ENCODE measurements at regions not wholly inside any gene's neighbourhood (a gene's known extent, or its start where the extent isn't known, plus 50 kb on each side); places are given as distances from the start of the nearest gene placed in this dataset.
"Not testable (repeated sequence)": the region's sequence is repeated elsewhere in the genome, so short reads cannot be mapped to it uniquely, and the experiment has no call there.

DNA sequence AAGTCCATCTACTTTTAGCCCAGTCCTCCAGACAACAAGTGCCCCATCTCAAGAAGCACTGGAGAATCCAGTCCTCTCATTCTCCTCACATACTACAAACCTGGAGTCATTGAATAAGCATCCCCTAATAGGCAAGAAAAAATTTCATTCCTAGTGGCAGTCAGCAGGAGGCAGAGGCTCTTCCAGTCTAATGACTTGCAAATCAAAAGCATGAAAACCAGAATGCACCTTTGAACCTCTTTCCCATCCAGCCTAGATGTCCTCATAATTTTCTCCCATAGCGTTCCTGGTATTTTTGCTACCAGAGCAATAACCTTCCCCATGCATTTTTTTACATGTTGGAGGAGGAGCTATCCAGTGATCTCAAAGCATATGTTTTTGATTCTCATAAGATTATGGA, 252.6 kb downstream of the TTC32 start:
- DNase-seq (ENCODE audit: low spot score): no peak

DNA sequence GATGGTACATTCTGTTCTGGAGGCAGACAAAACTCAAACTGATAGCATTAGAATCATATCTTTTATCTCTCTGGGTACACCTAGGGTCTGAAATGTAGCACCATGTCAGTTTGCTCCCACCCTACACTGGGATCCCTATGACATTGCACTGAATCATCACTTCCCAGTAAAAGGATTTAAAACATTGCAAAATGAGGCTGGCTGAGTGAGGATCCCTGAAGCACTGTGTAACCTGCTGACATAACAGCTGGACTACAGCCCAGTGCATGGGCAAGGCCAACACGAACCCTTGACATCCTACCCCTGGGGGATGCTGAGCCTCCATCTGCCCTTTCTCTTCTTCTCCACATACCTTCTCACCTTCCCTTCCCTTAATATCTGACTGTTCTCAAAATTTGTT, 253.2 kb downstream of the TTC32 start:
- no peak for DNase-seq (ENCODE audit: low spot score)

DNA sequence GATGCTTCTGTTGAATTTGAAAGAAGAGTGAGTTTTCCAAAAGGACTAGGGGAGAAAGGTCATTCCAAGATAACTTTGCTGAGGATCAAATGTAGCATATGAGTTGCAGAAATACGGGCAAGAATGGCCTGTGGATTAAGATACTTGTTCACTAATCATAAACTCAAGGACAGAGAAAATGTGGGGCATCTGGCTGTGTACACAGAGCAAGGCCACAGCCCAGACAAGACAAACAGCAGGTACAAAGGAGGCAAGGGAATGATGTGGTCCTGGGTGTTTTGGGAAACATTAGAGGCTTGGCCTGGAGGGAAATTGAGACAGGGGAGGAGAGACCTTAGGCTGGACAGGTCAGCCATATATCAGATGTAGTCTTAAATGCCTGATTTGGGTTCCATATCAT, 254.8 kb downstream of the TTC32 start:
- DNase-seq (ENCODE audit: low spot score): no peak

DNA sequence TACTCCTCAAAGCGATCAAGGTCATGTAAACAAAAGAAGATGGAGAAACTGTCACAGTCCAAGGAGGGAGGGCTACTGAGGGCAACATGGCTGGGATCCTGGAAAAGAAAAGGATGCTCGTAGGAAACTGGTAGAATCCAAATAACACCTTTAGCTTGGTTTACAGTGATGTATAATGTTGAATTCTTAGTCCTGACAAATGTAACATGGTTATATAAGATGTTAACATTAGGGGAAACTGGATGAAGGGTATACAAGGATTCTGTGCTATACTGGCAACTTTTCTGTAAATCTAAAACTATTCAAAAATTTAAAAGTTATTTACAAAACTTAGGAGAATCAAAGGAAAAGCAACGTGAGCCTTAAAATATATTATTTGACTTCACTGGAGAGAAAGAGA, 257.0 kb downstream of the TTC32 start:
- DNase-seq (ENCODE audit: low spot score): no peak

DNA sequence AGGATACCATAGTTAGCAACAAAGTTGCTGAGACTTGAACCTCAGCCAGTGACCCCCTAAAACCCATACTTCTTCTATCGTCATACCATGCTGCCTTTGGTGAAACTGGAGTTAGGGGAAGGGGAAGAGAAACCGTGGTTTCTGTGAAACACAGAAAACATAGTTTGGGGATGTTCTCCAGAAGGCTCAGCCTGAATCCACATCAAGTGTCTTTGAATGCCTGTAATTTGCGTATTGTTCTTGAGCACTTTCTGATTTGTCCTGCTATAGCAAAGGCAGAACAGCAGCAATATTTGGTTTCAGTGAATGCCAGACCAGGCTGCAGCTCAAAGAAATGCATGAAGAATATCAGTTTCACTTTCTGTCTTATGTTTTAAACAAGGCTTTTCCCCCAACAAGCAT, 258.7 kb downstream of the TTC32 start:
- DNase-seq (ENCODE audit: low spot score): no peak

DNA sequence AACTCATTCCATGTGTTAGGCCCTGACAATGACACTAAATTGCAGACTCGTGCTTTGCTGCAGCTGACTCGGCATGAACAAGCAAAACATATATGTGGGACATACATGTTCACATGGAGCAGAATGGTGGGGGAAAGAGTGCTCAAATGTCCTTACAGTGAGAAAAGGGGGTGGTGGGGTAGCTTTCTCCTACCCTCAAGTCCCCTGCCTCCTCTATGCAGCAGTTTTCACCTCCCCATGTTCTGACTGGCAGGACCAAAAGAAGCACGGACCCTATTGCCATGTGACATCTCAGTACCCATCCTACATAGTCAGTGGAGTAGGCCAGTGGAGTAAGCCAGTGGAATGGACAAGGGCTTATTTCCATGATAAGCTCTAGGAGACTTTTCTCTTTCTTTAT, 259.3 kb downstream of the TTC32 start:
- DNase-seq (ENCODE audit: low spot score): no peak

DNA sequence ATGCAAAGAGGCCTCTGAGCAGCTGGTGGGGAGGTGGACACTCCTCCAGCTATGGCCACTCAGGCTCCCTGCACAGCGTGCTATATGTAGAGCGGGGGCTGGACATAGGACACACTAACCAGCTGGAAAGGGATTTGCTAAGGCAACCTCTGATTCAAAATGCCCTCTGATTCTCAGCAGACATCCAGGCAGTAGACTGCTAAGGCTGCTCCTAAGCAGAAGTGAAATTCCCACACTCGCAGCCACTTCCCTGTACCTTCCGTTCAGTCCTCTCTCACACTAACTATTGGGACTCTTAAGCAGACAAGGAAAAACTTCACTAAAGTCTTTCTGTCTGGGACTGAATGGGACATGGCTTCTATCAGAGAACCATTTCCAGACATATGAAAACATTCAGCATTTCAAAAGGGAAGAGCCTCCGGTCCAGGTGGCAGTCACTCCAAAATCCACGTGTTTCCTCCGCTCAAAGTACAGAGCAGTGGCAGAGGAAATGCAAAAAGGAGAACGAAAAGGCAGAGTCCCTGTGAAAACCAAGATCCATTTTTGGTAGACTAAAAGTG, 265.8 kb downstream of the TTC32 start:
- no peak for DNase-seq (ENCODE audit: low spot score)

DNA sequence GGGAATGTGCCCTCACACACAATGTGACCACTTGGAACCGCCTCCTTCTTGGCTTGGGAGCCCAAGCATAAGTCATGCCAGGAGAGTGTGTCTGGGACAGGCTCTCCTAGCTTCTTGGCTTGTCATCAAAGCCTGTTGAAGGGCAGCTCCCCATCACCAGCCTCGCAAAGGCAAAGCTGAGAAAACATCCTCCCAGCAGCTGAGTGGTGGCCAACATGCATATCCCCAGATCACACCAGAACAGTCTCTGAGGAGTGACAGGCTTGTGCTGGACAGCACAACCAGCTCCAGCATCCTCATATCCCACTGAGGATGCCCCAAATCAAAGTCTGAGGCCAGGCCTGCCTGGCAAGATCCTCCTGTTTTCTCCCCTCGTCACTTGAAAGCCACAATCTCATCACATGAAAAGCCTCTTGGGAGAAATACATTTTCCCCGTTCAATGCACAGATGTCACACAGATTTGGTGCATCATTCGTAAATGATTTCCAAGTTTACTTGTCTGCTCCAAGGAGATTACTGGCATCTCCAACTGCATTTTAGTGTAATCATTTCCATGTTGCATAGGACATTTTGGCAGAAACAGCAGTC, 269.3 kb downstream of the TTC32 start:
- DNase-seq (ENCODE audit: low spot score): no peak

DNA sequence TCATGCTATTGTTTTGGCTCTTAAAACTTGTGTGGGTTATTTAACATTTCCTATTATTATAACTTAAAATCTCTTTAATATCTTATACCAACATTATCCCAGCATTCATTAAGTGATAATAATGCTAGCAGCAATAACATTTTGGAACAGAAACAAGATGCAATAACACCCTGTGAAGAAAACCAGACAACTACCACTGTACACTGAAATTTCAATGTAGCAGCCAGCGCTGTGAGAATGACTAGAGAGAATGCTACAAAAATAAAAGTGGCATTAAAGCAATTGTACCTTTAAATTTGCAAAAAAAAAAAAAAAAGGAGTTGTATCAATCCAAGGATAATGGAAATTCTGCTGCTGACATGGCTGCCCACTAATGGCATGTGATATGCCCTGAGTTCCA, 269.9 kb downstream of the TTC32 start:
- no peak for DNase-seq (ENCODE audit: low spot score)

DNA sequence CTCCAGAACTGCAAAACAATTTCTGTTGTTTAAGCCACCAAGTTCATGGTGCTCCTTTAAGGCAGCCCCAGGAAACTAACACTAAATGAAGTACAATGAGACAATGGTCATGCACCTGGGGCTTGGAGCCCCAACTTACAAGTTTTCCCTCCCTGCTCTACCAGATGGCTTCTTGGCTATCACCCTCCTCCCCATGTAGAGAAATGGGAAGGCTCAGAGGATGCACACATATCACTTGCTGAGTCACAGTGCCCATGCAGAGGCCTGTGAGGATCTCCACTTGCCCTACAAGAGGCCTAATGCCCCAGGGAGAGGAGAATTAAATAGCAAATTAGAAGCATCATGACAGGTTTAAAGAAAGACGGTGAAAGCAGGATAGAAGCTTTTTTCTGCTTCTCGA, 270.9 kb downstream of the TTC32 start:
- DNase-seq (ENCODE audit: low spot score): no peak

DNA sequence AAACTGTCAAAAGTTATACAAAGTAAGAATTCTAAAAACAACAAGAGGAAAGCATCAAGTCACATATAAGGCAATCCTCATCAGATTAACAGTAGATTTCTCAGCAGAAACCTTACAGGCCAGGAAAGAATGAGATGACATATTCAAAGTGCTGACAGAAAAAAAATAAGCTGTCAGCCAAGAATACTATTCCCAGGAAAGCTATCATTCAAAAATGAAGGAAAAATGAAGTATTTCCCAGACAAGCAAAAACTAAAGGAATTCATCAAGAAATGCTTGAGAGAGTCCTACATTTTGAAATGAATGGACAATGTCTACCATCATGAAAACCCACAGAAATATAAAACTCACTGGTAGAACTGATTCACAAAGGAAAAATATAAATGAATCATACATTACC, 268.9 kb upstream of the OSR1 start:
- no peak for DNase-seq (ENCODE audit: low spot score)

DNA sequence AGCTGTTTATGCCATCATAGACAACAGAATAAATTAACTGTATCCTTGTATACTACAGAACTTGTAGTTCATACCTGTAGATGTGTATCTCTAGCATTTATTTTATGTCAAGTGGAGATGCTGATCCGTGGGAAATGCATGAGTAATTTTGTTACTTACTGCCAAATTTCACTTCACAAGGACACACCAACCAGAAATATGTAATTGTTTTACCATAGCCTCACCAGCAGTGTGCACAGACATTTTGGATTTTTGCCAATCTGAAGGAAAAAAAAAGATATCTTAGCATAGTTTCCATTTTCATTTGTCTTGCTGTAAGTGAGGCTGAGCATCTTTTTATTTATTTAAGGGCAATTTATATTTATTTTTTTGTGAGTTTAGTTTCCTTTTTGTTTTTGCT, 265.1 kb upstream of the OSR1 start:
- no peak for DNase-seq (ENCODE audit: low spot score)

DNA sequence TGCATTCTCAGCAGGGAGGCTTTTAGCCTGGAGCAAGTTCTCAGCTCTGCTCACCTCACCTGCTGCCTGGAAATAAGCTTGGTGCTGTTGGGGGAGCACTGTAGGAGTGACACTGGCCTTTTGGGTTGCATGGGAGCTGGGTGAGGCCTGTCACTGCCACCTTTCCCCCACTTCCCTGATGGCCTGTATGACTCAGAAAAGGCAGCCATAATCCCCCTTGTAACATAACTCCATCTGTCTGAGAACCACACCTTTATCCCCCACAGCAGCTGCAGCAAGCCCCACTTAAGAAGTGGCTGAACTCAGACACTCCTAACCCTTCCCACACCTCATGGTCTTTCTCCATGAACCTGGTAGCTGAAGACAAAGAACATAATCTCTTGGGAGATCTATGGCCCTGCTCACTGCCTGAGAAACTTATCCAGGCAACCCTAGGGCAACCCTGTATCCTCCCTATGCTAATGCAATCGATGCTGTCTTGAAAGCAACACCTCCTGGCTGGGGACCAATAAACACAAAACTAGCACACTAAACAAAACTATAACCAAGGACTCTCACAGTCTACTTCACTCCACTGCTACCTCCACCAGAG, 258.9 kb upstream of the OSR1 start:
- no peak for DNase-seq (ENCODE audit: low spot score)

DNA sequence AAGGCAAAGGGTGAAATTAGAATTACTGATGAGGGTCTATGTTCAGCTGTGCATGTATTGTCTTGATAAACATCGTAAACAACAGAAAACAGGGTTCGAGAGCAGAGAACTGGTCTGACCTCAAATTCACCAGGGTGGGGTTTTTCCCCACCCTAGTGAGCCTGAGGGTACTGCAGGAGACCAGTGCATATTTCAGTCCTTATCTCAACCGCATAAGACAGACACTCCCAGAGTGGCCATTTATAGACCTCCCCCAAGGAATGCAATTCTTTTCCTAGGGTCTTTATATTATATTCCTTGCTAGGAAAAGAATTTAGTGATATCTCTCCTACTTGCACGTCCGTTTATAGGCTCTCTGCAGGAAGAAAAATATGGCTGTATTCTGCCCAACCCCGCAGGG, 257.0 kb upstream of the OSR1 start:
- not testable (repeated sequence) for DNase-seq (ENCODE audit: low spot score)

DNA sequence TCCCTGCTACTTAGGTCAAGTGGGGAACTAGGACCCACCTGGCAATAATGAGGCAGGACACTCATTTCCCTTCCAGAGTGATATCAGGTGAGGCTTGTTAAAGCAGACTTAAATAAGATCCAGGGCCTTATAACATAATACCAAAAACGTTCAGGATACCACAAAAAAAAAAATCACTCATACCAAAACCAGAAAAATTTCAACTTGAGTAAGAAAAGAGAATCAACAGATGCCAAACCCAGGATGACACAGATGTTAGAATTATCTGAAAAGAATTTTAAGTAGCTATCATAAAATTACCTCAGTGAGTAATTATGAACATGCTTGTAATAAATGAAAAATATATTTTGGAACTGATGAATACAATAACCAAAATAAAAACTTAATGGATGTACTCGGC, 255.6 kb upstream of the OSR1 start:
- DNase-seq (ENCODE audit: low spot score): no peak

DNA sequence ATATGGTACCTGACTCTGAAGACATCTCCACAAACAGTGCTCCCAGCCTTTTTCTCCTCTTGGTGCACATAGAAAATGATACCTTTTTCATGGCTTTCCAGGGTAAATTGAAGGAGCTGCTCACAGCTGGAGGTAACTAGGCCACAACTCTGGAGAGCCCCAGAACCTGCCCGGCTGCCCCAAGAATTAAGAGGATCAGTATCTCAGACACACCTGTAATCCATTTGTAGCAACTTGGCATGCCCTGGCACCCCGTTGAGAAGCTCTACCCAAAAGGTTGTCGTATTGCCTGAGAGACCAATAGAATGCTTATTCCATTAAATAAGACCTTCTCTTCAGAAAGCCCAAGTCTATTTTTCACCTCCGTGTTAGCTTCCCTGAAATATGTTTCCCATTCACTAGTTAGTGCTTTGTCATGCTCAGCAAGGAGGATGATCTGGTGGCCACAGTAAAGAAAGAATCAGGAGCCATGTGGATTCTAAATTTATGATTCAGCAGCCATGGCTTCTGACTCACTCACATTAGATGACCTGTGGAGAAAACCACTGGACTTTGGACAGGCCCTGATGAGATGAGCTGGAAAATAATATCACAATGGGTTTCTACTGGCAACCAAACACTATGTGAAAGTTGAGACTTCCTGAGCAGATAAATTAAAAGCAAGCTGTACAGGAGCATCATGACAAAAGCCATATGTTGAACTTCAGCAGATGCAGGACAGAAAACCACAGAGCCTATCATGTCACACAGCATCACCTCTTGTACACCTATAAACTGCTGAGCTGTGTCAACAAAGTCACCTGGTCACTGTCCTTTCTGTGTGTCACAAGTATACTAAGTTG, 253.3 kb upstream of the OSR1 start:
- no peak for DNase-seq (ENCODE audit: low spot score)

DNA sequence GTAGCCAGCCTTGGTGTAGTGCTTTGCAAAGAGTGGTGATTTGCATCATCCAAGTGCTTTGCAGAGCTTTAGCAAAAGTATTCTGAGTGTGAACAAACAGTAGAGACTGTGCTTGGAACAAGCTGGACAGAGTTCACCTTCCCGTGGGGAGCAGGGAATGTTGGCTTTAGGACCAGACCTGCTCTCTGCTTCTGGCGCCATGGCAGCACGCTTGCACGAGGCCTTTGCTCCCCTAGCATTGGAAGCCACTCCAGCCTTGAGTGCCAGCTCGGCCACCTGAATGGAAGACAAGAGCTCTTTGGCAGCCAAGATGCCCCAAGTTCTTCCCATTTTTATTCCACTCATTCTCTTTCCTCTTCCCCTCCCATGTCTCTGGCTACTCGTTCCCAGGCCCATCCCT, 250.8 kb upstream of the OSR1 start:
- no peak for DNase-seq (ENCODE audit: low spot score)

DNA sequence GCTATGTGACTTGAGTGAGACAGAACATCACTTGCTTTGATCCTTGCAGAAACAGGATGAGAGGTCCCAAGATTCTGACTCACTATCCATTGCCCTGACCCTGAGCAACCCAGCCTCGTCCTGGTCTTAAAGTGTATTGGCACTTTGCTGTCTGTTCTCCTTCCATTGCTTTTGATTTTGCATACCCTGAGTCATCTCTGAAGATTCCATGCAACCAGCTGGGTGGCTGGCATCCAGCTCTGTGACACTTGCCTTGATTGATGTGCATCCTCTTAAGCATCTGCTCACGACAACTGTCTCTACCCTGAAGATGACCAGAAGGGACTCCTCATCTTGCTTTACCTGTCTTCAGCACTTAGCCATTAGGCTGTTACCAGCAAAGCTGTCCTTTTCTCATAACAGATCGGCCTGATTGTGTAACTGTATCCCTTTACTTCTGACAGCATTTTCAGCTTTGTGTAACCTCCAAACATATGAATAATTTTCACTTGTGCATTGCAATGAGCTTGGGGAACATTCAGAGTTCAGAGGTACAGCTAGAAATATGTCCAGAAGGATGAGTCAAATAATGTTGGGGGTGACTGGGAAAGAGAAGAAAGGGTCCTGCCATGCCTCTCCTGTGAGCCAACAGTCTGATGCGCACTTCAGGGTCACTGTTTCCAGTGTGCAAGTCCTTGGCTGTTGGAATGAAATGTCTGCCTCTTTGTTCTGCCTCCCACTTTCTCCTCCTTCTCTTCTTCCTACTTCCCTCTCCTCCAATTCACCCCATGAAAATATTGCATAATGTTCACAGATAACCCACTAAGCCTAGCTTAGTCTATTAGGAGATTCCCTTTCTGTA, 249.7 kb upstream of the OSR1 start:
- no peak for DNase-seq (ENCODE audit: low spot score)

DNA sequence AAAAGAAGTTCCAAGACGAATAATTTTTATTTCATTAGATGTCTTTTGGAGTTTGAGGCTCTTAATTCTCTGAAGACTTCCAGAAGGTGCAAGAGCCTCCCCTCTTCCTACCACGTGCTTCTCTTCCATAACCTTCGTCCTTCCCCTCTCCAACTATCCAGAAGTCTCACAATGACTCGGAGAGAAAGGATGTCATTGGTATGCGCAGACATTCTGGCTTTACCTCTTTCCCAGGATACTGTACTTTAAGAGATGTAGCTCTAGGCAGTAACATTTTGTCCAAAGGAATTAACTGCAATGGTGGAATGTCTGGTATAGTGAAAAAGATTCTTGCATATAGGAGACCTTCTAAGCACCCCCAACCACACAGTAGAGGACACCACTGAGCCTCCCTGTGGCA, 249.0 kb upstream of the OSR1 start:
- no peak for DNase-seq (ENCODE audit: low spot score)

DNA sequence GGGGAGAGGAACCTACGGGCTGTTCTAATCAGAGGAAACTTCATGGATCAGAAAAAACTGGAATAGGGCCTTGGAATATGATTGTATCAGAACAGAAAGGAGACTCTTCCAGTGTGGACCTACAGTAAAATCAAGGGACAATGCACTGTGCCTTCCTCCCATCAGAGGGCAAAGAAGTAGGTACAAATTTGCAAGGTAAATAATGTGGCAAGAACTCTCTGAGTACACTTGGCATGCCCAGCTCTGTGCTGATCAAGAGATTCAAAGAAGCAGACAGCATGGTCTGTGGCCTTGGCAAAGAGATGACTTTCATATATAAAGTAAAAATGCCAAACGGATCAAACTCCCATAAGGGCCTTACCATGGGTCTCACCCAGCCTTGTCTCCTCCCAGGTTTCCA, 242.6 kb upstream of the OSR1 start:
- no peak for DNase-seq (ENCODE audit: low spot score)

DNA sequence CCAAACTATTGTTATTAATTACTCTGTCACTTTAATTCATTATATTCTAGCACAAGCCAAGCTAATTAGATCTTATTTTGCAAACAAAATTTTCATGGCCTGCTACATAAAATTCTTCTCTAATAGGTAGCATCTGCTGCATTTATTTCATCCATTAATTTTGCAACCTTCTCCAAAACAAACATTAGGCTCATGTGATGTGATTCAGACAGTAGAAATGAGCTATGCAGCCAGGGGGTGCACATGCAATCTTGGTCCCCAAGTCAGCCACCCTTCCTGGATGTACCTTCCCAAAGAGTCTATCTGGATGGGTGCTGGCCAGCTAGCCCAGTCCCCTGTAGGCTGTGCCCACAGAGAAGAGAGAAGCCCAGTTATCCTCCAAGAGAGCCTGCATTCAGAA, 242.1 kb upstream of the OSR1 start:
- no peak for DNase-seq (ENCODE audit: low spot score)

DNA sequence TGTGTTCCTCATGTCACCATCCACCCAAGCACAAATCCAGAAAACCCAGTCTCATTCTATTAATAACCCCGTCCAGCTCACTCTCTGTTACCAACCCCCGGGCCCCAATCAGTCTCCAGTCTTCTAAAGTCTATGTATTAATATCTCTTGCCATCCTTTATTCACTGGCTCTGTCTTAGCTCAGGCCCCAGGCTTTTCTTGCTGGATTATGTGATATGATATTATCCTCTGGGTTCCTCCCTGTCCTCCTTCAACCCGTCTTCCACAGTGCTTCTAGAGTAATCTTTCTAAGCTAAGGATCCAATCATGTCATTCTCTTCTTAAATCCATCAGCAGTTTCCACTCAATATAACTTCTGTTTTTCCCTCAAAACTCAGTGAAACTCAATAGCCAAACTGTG, 240.5 kb upstream of the OSR1 start:
- DNase-seq (ENCODE audit: low spot score): no peak

Data from CD4-positive, alpha-beta T cell treated with Interleukin-15 for 4 hours (primary cell).